K562 (cell line): ENCODE measurements at regions not wholly inside any gene's neighbourhood (a gene's known extent, or its start where the extent isn't known, plus 50 kb on each side); places are given as distances from the start of the nearest gene placed in this dataset.
"Not testable (repeated sequence)": the region's sequence is repeated elsewhere in the genome, so short reads cannot be mapped to it uniquely, and the experiment has no call there.

Experiments used
- ATAC-seq: fragments of 200-7000 bp; cut with Tn5 transposase; 3 replicates; pipeline ENCODE4 v1.9.1; 2020; ENCODE audit warnings: moderate library complexity
- BruUV-seq: library from RNA; stranded (reverse); fragments of 400-500 nt; replicated peaks from 2 replicates; lab custom pipeline; 2021; lab: Mats Ljungman, UMichigan
- CTCF ChIA-PET: fragments of 300-600 bp; formaldehyde crosslinking; extraction: SDS; loops from one replicate; lab custom pipeline; 2021; ENCODE audit warnings: low intra/inter-chr PET ratio; lab: Yijun Ruan, JAX
- POLR2A ChIA-PET: fragments of 300-600, 350-650 bp; sonication (Branson Sonifier 250); formaldehyde crosslinking; extraction: SDS; loops from one replicate; lab custom pipeline; 2021; ENCODE audit warnings: antibody characterized with exemption, inconsistent platforms; lab: Yijun Ruan, JAX
- DNase-seq, 4 experiments: peaks; one replicate each; pipeline versions ENCODE4 v3.0.0 to v3.0.0-alpha.2; 2011 to 2018; ENCODE audit warnings: low spot score in 3 of 4, mixed read lengths in 3 of 4; ENCODE audit errors: extremely low read depth in 1 of 4
- FAIRE-seq: peaks from 2 replicates; lab custom pipeline; 2011; peaks lifted over from hg19 to GRCh38; lab: Jason Lieb, UNC
- H2AFZ ChIP-seq: 2 replicates; pipeline ENCODE4 v1.6.0; 2011; ENCODE audit warnings: low read depth, low read length, control low read depth, inconsistent platforms
- H3K27ac ChIP-seq: fragments of 200-600 bp; 3 replicates; pipeline ENCODE4 v1.8.0; 2011; ENCODE audit warnings: low read depth, mild to moderate bottlenecking, control low read depth, inconsistent platforms, low read length, moderate library complexity, mixed read lengths; ENCODE audit errors: extremely low read depth
- H3K27me3 ChIP-seq, 2 experiments: fragments of 300-600 bp in 1 of 2; 2 replicates in 1 of 2; 3 replicates in 1 of 2; pipeline versions ENCODE4 v1.6.0 to v1.8.0; 2011; ENCODE audit warnings: inconsistent platforms in 2 of 2, low read length in 2 of 2, mild to moderate bottlenecking in 1 of 2, mixed read lengths in 1 of 2, moderate library complexity in 1 of 2; ENCODE audit not compliant: control insufficient read depth in 2 of 2, insufficient read depth in 2 of 2
- H3K36me3 ChIP-seq: fragments of 300-600 bp; 3 replicates; pipeline ENCODE4 v1.8.0; 2011; ENCODE audit warnings: mild to moderate bottlenecking, low read length, inconsistent platforms; ENCODE audit not compliant: control insufficient read depth, insufficient read depth
- H3K4me1 ChIP-seq, 2 experiments: fragments of 200-600 bp in 1 of 2; replicated peaks in 1 of 2; 2 replicates in 1 of 2; 3 replicates in 1 of 2; pipeline versions ENCODE4 v1.5.1 to v1.8.0; 2011; ENCODE audit warnings: inconsistent platforms in 2 of 2, low read length in 2 of 2, mild to moderate bottlenecking in 1 of 2, mixed read lengths in 1 of 2, moderate library complexity in 1 of 2; ENCODE audit not compliant: control insufficient read depth in 2 of 2, insufficient read depth in 2 of 2
- H3K4me2 ChIP-seq: 2 replicates; pipeline ENCODE4 v1.6.1; 2011; ENCODE audit warnings: low read length, control low read depth, inconsistent platforms, mixed read lengths; ENCODE audit not compliant: insufficient read depth
- H3K4me3 ChIP-seq: fragments of 200-600 bp; sonication (generic), shearing (Covaris generic); 2 replicates; pipeline ENCODE4 v1.5.1; 2016; ENCODE audit warnings: control low read depth, inconsistent platforms
- H3K79me2 ChIP-seq: fragments of 200-600 bp; 3 replicates; pipeline ENCODE4 v1.8.0; 2011; ENCODE audit warnings: low read length, inconsistent platforms; ENCODE audit not compliant: control insufficient read depth, insufficient read depth
- H3K9ac ChIP-seq, 2 experiments: 2 replicates each; pipeline versions ENCODE4 v1.6.0 to v1.6.1; 2011; ENCODE audit warnings: low read depth in 2 of 2, low read length in 2 of 2, control low read depth in 1 of 2, inconsistent platforms in 1 of 2, mild to moderate bottlenecking in 1 of 2, mixed read lengths in 1 of 2; ENCODE audit not compliant: insufficient read depth in 1 of 2
- H3K9me1 ChIP-seq: one replicate; pipeline ENCODE4 v1.6.0; 2011; ENCODE audit warnings: inconsistent platforms, mild to moderate bottlenecking, low read length, moderate library complexity; ENCODE audit not compliant: control insufficient read depth, insufficient read depth
- H3K9me3 ChIP-seq: replicated peaks from 2 replicates; pipeline ENCODE4 v1.5.1; 2011; ENCODE audit warnings: low read depth, low read length, inconsistent platforms; ENCODE audit not compliant: control insufficient read depth, insufficient read depth
- H4K20me1 ChIP-seq: replicated peaks from 2 replicates; pipeline ENCODE4 v1.6.1; 2011; ENCODE audit warnings: low read length, inconsistent platforms, mixed read lengths; ENCODE audit not compliant: control insufficient read depth, insufficient read depth
- CREM ChIP-seq: IDR thresholded peaks from 2 replicates; pipeline ENCODE4 v1.6.1; 2014; ENCODE audit warnings: antibody characterized with exemption, low read depth
- HNRNPLL ChIP-seq: fragments of 200-400 bp; formaldehyde crosslinking; IDR thresholded peaks from 2 replicates; pipeline ENCODE4 v1.6.1; 2017; ENCODE audit warnings: low read length, low read depth, mild to moderate bottlenecking; ENCODE audit not compliant: poor library complexity, severe bottlenecking
- HSF4 ChIP-seq: fragments of 250-450 bp; sonication (Bioruptor Pico); IDR thresholded peaks from 2 replicates; pipeline ENCODE4 v2.1.2; 2022; ENCODE audit warnings: mild to moderate bottlenecking, moderate library complexity, borderline replicate concordance
- ILK ChIP-seq: fragments of 450-650 bp; IDR thresholded peaks from 2 replicates; pipeline ENCODE4 v1.6.1; 2016; ENCODE audit warnings: missing genetic modification characterization, low read depth, mild to moderate bottlenecking, missing compliant biosample characterization, moderate library complexity, borderline replicate concordance
- JUNB ChIP-seq: fragments of 450-650 bp; formaldehyde crosslinking; conservative IDR thresholded peaks from 2 replicates; pipeline ENCODE4 v1.4.0; 2020; ENCODE audit warnings: mild to moderate bottlenecking
- RNF2 ChIP-seq: sonication (generic); IDR thresholded peaks from 2 replicates; pipeline ENCODE4 v1.6.1; 2016
- WGBS: fragments of 100-300 bp; shearing (Covaris generic); methylation state at CpG from one replicate; pipeline ENCODE4 v1.1.6; 2016; ENCODE audit warnings: low coverage, mixed read lengths; ENCODE audit not compliant: insufficient coverage; ENCODE audit errors: missing lambda C conversion rate; 5-methylcytosine and 5-hydroxymethylcytosine counted together
- in situ Hi-C: fragments of 300-500 bp; cut with MboI; formaldehyde crosslinking; loops from 4 replicates; pipeline ENCODE4 v1.15.0; 2018; ENCODE audit warnings: inconsistent platforms, mixed read lengths
- intact Hi-C: fragments of 100-400 bp; cut with micrococcal nuclease; formaldehyde crosslinking; loops from 2 replicates; pipeline ENCODE4 v1.14.2; 2022
- TF ChIP-seq, protein P1 (sequence below): fragments of 450-650 bp; formaldehyde crosslinking; IDR thresholded peaks from 2 replicates; pipeline ENCODE4 v1.4.0; 2022; ENCODE audit warnings: missing genetic modification characterization
- TF ChIP-seq, protein P2 (sequence below): fragments of 250-450 bp; sonication (Bioruptor Pico); IDR thresholded peaks from 2 replicates; pipeline ENCODE4 v1.6.1; 2021; ENCODE audit warnings: mild to moderate bottlenecking
- TF ChIP-seq, protein P3 (sequence below), 2 experiments: fragments of 450-650 bp; conservative IDR thresholded peaks; 2 replicates each; pipeline ENCODE4 v1.6.1; 2017; ENCODE audit warnings: mild to moderate bottlenecking in 2 of 2, moderate library complexity in 2 of 2
- TF ChIP-seq, protein P4 (sequence below): fragments of 250-450 bp; sonication (Bioruptor Pico); IDR thresholded peaks from 2 replicates; pipeline ENCODE4 v1.8.0; 2022; ENCODE audit warnings: inconsistent platforms, mild to moderate bottlenecking, moderate library complexity, borderline replicate concordance
- TF ChIP-seq, protein P5 (sequence below): sonication (generic); formaldehyde crosslinking; IDR thresholded peaks from 2 replicates; pipeline ENCODE4 v1.8.0; 2022; ENCODE audit warnings: missing genetic modification reagents, mild to moderate bottlenecking, moderate library complexity, borderline replicate concordance

DNA sequence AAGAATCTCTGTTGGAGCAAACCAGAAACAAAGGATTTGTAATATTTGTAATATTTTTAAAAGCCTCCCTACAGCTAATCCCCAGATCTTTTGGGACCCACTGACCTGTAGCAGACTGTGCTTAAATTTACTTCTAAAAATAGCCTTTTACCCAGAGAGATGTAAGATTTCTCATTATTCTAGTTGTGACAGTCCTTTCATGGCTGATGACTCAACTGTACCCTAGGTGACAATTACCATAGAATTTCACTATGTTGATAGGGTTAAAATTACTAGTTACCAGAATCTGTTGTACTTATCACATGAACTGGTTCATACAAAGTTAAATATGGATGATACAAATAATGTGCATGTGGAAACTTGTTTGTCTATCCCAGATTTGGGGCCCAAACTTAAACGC lies 543.9 kb upstream of the SEMA6A start:
- intact Hi-C loops (no loop called here), in situ Hi-C loops (no loop called here)
- ATAC-seq, result no peak
- no peak overlapping the region for H3K27ac ChIP-seq
- no peak overlapping the region for H3K4me2 ChIP-seq
- ChIA-PET CTCF (no interaction called here), POLR2A (interaction anchor here (0.8 kb wide), 1 partner anchor 1346 kb away, joined by 5 read pairs; no protein-coding TSS in a partner anchor)
- no peaks in the 10 kb centered on the region for H4K20me1 ChIP-seq
- H3K27me3 ChIP-seq, result no peaks in the 10 kb centered on the region
- no peak for FAIRE-seq
- H3K4me1 ChIP-seq, result no peaks in the 10 kb centered on the region
- no peak overlapping the region for H2AFZ ChIP-seq
- no peak for DNase-seq
- H3K4me3 ChIP-seq, result no peak overlapping the region
- WGBS, result 0% methylated on average over 1 of the region's 1 CpG
- no peaks in the 10 kb centered on the region for H3K9me3 ChIP-seq
- no TSS peak for BruUV-seq
- no peak for TF ChIP-seq JUNB (CRISPR knock-in tag)
- no peak for TF ChIP-seq HNRNPLL
- TF ChIP-seq ILK (tag), result no peak
- TF ChIP-seq, protein P1, sequence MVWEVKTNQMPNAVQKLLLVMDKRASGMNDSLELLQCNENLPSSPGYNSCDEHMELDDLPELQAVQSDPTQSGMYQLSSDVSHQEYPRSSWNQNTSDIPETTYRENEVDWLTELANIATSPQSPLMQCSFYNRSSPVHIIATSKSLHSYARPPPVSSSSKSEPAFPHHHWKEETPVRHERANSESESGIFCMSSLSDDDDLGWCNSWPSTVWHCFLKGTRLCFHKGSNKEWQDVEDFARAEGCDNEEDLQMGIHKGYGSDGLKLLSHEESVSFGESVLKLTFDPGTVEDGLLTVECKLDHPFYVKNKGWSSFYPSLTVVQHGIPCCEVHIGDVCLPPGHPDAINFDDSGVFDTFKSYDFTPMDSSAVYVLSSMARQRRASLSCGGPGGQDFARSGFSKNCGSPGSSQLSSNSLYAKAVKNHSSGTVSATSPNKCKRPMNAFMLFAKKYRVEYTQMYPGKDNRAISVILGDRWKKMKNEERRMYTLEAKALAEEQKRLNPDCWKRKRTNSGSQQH (CRISPR knock-in tag), result no peak
- TF ChIP-seq, protein P2, sequence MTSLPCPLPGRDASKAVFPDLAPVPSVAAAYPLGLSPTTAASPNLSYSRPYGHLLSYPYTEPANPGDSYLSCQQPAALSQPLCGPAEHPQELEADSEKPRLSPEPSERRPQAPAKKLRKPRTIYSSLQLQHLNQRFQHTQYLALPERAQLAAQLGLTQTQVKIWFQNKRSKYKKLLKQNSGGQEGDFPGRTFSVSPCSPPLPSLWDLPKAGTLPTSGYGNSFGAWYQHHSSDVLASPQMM, result no peak
- TF ChIP-seq, protein P3, sequence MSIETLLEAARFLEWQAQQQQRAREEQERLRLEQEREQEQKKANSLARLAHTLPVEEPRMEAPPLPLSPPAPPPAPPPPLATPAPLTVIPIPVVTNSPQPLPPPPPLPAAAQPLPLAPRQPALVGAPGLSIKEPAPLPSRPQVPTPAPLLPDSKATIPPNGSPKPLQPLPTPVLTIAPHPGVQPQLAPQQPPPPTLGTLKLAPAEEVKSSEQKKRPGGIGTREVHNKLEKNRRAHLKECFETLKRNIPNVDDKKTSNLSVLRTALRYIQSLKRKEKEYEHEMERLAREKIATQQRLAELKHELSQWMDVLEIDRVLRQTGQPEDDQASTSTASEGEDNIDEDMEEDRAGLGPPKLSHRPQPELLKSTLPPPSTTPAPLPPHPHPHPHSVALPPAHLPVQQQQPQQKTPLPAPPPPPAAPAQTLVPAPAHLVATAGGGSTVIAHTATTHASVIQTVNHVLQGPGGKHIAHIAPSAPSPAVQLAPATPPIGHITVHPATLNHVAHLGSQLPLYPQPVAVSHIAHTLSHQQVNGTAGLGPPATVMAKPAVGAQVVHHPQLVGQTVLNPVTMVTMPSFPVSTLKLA (conservative IDR thresholded peaks at IDR 0.05), result no peak
- TF ChIP-seq CREM, result no peak
- no peak for TF ChIP-seq RNF2
- TF ChIP-seq, protein P4, sequence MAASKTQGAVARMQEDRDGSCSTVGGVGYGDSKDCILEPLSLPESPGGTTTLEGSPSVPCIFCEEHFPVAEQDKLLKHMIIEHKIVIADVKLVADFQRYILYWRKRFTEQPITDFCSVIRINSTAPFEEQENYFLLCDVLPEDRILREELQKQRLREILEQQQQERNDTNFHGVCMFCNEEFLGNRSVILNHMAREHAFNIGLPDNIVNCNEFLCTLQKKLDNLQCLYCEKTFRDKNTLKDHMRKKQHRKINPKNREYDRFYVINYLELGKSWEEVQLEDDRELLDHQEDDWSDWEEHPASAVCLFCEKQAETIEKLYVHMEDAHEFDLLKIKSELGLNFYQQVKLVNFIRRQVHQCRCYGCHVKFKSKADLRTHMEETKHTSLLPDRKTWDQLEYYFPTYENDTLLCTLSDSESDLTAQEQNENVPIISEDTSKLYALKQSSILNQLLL (CRISPR knock-in tag), result no peak
- TF ChIP-seq, protein P5, sequence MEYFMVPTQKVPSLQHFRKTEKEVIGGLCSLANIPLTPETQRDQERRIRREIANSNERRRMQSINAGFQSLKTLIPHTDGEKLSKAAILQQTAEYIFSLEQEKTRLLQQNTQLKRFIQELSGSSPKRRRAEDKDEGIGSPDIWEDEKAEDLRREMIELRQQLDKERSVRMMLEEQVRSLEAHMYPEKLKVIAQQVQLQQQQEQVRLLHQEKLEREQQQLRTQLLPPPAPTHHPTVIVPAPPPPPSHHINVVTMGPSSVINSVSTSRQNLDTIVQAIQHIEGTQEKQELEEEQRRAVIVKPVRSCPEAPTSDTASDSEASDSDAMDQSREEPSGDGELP, result no peak
- no peak for TF ChIP-seq HSF4 (CRISPR knock-in tag)
- H3K9me1 ChIP-seq, result no peaks in the 10 kb centered on the region
- no peaks in the 10 kb centered on the region for H3K79me2 ChIP-seq
- H3K9ac ChIP-seq, result no peak overlapping the region
- no peaks in the 10 kb centered on the region for H3K36me3 ChIP-seq

DNA sequence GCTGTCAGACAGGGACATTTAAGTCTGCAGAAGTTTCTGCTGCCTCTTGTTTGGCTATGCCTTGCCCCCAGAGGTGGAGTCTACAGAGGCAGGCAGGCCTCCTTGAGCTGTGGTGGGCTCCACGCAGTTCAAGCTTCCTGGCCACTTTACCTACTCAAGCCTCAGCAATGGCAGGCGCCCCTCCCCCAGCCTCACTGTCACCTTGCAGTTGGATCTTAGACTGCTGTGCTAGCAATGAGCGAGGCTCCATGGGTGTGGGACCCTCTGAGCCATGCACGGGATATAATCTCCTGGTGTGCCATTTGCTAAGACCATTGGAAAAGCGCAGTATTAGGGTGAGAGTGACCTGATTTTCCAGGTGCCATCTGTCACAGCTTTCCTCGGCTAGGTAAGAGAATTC lies 542.7 kb upstream of the SEMA6A start:
- H3K27me3 ChIP-seq, FAIRE-seq, CTCF ChIA-PET, H3K27ac ChIP-seq, H3K79me2 ChIP-seq, ATAC-seq, DNase-seq, H4K20me1 ChIP-seq, H3K4me2 ChIP-seq, H3K9ac ChIP-seq, H3K9me3 ChIP-seq, H3K9me1 ChIP-seq, in situ Hi-C loops, H3K4me3 ChIP-seq, BruUV-seq, H2AFZ ChIP-seq, POLR2A ChIA-PET, H3K4me1 ChIP-seq, H3K36me3 ChIP-seq, intact Hi-C loops: not testable (repeated sequence)
- 0% methylated on average over 6 of the region's 6 CpGs for WGBS
